ENCODE measurements at regions not wholly inside any gene's neighbourhood (a gene's known extent, or its start where the extent isn't known, plus 50 kb on each side); places are given as distances from the start of the nearest gene placed in this dataset.
"Not testable (repeated sequence)": the region's sequence is repeated elsewhere in the genome, so short reads cannot be mapped to it uniquely, and the experiment has no call there.

DNA sequence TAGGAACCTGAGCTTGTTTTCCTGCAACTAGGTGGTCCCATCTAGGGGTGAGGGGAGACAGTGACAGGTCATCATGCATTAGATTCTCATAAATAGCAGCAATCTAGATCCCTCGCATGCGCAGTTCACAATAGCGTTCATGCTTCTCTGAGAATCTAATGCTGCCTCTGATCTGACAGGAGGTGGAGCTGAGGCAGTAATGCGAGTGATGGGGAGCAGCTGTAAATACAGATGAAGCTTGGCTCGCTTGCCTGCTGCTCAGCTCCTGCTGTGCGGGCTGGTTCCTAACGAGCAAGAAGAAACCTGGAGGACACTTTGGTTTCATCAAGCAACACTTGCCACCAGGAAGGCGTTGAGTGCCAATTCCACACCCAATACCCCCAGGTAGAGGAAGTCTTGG, 95.1 kb upstream of the OLIG2 start:
- no peak overlapping the region for H3K4me3 ChIP-seq (ENCODE audit: low read length)
- H3K27ac ChIP-seq (ENCODE audit: low read length), result no peak overlapping the region
- no peaks in the 10 kb centered on the region for H3K4me1 ChIP-seq (ENCODE audit: control insufficient read depth, insufficient read depth, low read length)
- H3K9me3 ChIP-seq (ENCODE audit: control insufficient read depth, insufficient read depth, low read length), result no peaks in the 10 kb centered on the region; the same call in 1 of the 2 replicates
- no CpG with 5 or more reads among the region's 8 CpGs for WGBS (ENCODE audit: insufficient coverage, insufficient read length)
- DNase-seq (ENCODE audit: low read depth, low spot score), result no peak
- no peaks in the 10 kb centered on the region for H3K36me3 ChIP-seq (ENCODE audit: control insufficient read depth, insufficient read depth, low read length)
- no peaks in the 10 kb centered on the region for H3K27me3 ChIP-seq (ENCODE audit: control insufficient read depth, insufficient read depth, low read length)

- not testable (repeated sequence) for H3K9me3 ChIP-seq (ENCODE audit: control insufficient read depth, insufficient read depth, low read length); H3K36me3 ChIP-seq (ENCODE audit: control insufficient read depth, insufficient read depth, low read length); H3K4me1 ChIP-seq (ENCODE audit: control insufficient read depth, insufficient read depth, low read length); DNase-seq (ENCODE audit: low read depth, low spot score); H3K27ac ChIP-seq (ENCODE audit: low read length); H3K4me3 ChIP-seq (ENCODE audit: low read length); H3K27me3 ChIP-seq (ENCODE audit: control insufficient read depth, insufficient read depth, low read length)
- no CpG with 5 or more reads among the region's 14 CpGs for WGBS (ENCODE audit: insufficient coverage, insufficient read length)
These were observed 91.7 kb upstream of the OLIG2 start for GRCh38 chr21:32934068-32934467.

- Histone ChIP-seq H3K27ac (ENCODE audit: low read length) (no peak overlapping the region), H3K9me3 (ENCODE audit: control insufficient read depth, insufficient read depth, low read length) (no peaks in the 10 kb centered on the region), H3K27me3 (ENCODE audit: control insufficient read depth, insufficient read depth, low read length) (no peaks in the 10 kb centered on the region), H3K4me3 (ENCODE audit: low read length) (no peak overlapping the region), H3K4me1 (ENCODE audit: control insufficient read depth, insufficient read depth, low read length) (no peaks in the 10 kb centered on the region), H3K36me3 (ENCODE audit: control insufficient read depth, insufficient read depth, low read length) (no peaks in the 10 kb centered on the region)
- no CpG with 5 or more reads among the region's 3 CpGs for WGBS (ENCODE audit: insufficient coverage, insufficient read length)
- DNase-seq (ENCODE audit: low read depth, low spot score), result no peak
These were observed 90.9 kb upstream of the OLIG2 start for GRCh38 chr21:32934829-32935228.

- no peaks in the 10 kb centered on the region for H3K27me3 ChIP-seq (ENCODE audit: control insufficient read depth, insufficient read depth, low read length)
- WGBS (ENCODE audit: insufficient coverage, insufficient read length), result no CpG with 5 or more reads among the region's 23 CpGs
- DNase-seq (ENCODE audit: low read depth, low spot score), result no peak
- no peak overlapping the region for H3K27ac ChIP-seq (ENCODE audit: low read length)
- H3K36me3 ChIP-seq (ENCODE audit: control insufficient read depth, insufficient read depth, low read length), result no peaks in the 10 kb centered on the region
- no peak overlapping the region for H3K4me3 ChIP-seq (ENCODE audit: low read length)
- no peaks in the 10 kb centered on the region for H3K4me1 ChIP-seq (ENCODE audit: control insufficient read depth, insufficient read depth, low read length)
- H3K9me3 ChIP-seq (ENCODE audit: control insufficient read depth, insufficient read depth, low read length), result no peaks in the 10 kb centered on the region
These were observed 85.4 kb upstream of the OLIG2 start for GRCh38 chr21:32940079-32941014.

- H3K36me3 ChIP-seq (ENCODE audit: control insufficient read depth, insufficient read depth, low read length), result no peaks in the 10 kb centered on the region
- no peak for DNase-seq (ENCODE audit: low read depth, low spot score)
- H3K4me1 ChIP-seq (ENCODE audit: control insufficient read depth, insufficient read depth, low read length), result no peaks in the 10 kb centered on the region
- no peak overlapping the region for H3K4me3 ChIP-seq (ENCODE audit: low read length)
- no peaks in the 10 kb centered on the region for H3K9me3 ChIP-seq (ENCODE audit: control insufficient read depth, insufficient read depth, low read length)
- H3K27ac ChIP-seq (ENCODE audit: low read length), result no peak overlapping the region
- no peaks in the 10 kb centered on the region for H3K27me3 ChIP-seq (ENCODE audit: control insufficient read depth, insufficient read depth, low read length)
- no CpG with 5 or more reads among the region's 2 CpGs for WGBS (ENCODE audit: insufficient coverage, insufficient read length)
These were observed 84.5 kb upstream of the OLIG2 start for GRCh38 chr21:32941263-32941662.

DNA sequence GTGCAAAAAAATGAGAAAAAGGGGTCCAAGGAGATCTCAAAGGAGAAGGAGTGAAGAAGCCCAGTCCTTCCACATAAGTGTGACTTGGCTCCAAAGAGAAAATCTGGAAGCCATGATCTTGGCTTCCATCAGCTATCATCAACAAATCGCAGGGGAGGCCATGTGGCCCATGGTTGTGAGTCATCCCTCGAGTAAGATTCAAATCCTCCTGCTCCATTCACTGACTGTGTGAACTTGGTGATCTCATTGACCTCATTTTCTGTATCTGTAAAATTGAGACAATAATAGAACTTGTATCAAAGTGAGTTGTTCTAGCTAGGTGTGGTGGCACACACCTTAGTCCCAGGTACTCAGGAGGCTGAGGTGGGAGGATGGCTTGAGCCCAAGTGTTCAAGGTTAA, 79.1 kb upstream of the OLIG2 start:
- Histone ChIP-seq H3K27me3 (ENCODE audit: control insufficient read depth, insufficient read depth, low read length) (no peaks in the 10 kb centered on the region), H3K4me3 (ENCODE audit: low read length) (no peak overlapping the region), H3K4me1 (ENCODE audit: control insufficient read depth, insufficient read depth, low read length) (0 out of 2 replicates have a peak, but pooled peaks cover 1% of the 10 kb centered on the region), H3K36me3 (ENCODE audit: control insufficient read depth, insufficient read depth, low read length) (no peaks in the 10 kb centered on the region), H3K27ac (ENCODE audit: low read length) (no peak overlapping the region), H3K9me3 (ENCODE audit: control insufficient read depth, insufficient read depth, low read length) (no peaks in the 10 kb centered on the region)
- WGBS (ENCODE audit: insufficient coverage, insufficient read length), result no CpG with 5 or more reads among the region's 2 CpGs
- no peak for DNase-seq (ENCODE audit: low read depth, low spot score)

DNA sequence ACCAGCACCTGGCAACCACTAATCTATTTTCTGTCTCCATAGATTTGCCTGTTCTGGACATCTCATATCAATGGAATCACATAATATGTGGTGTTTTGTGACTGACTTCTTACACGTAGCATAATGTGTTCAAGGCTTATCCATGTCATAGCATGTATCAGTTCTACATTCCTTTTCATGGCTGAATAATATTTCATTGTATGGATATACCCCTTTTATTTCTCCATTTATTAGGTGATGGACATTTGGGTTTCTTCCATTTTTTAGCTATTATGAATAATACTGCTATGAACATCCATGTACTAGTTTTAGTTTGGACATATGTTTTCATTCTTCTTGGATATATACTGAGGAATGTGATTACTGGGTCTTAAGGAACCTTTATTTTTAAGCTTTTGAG, 78.0 kb upstream of the OLIG2 start:
- Histone ChIP-seq H3K27me3 (ENCODE audit: control insufficient read depth, insufficient read depth, low read length) (no peaks in the 10 kb centered on the region), H3K36me3 (ENCODE audit: control insufficient read depth, insufficient read depth, low read length) (no peaks in the 10 kb centered on the region), H3K27ac (ENCODE audit: low read length) (no peak overlapping the region), H3K4me3 (ENCODE audit: low read length) (no peak overlapping the region), H3K4me1 (ENCODE audit: control insufficient read depth, insufficient read depth, low read length) (0 out of 2 replicates have a peak, but pooled peaks cover 1% of the 10 kb centered on the region), H3K9me3 (ENCODE audit: control insufficient read depth, insufficient read depth, low read length) (no peaks in the 10 kb centered on the region)
- WGBS (ENCODE audit: insufficient coverage, insufficient read length), result no CpG with 5 or more reads among the region's 1 CpG
- no peak for DNase-seq (ENCODE audit: low read depth, low spot score)

GRCh38 chr21:32949701-32950100, 76.0 kb upstream of the OLIG2 start:
- H3K27ac ChIP-seq (ENCODE audit: low read length), result no peak overlapping the region
- H3K27me3 ChIP-seq (ENCODE audit: control insufficient read depth, insufficient read depth, low read length), result no peaks in the 10 kb centered on the region
- 0 out of 2 replicates have a peak, but pooled peaks cover 1% of the 10 kb centered on the region for H3K4me1 ChIP-seq (ENCODE audit: control insufficient read depth, insufficient read depth, low read length)
- H3K36me3 ChIP-seq (ENCODE audit: control insufficient read depth, insufficient read depth, low read length), result no peaks in the 10 kb centered on the region
- WGBS (ENCODE audit: insufficient coverage, insufficient read length), result no CpG with 5 or more reads among the region's 3 CpGs
- H3K4me3 ChIP-seq (ENCODE audit: low read length), result no peak overlapping the region
- no peaks in the 10 kb centered on the region for H3K9me3 ChIP-seq (ENCODE audit: control insufficient read depth, insufficient read depth, low read length)
- DNase-seq (ENCODE audit: low read depth, low spot score), result no peak

- H3K9me3 ChIP-seq (ENCODE audit: control insufficient read depth, insufficient read depth, low read length), result no peaks in the 10 kb centered on the region
- no peaks in the 10 kb centered on the region for H3K27me3 ChIP-seq (ENCODE audit: control insufficient read depth, insufficient read depth, low read length)
- H3K4me1 ChIP-seq (ENCODE audit: control insufficient read depth, insufficient read depth, low read length), result peaks cover 3% of the 10 kb centered on the region; the same call in 1 of the 2 replicates
- DNase-seq (ENCODE audit: low read depth, low spot score), result no peak
- no peaks in the 10 kb centered on the region for H3K36me3 ChIP-seq (ENCODE audit: control insufficient read depth, insufficient read depth, low read length)
- no CpG with 5 or more reads among the region's 6 CpGs for WGBS (ENCODE audit: insufficient coverage, insufficient read length)
- no peak overlapping the region for H3K4me3 ChIP-seq (ENCODE audit: low read length)
- H3K27ac ChIP-seq (ENCODE audit: low read length), result no peak overlapping the region
These were observed 74.7 kb upstream of the OLIG2 start for GRCh38 chr21:32951041-32951440.

DNA sequence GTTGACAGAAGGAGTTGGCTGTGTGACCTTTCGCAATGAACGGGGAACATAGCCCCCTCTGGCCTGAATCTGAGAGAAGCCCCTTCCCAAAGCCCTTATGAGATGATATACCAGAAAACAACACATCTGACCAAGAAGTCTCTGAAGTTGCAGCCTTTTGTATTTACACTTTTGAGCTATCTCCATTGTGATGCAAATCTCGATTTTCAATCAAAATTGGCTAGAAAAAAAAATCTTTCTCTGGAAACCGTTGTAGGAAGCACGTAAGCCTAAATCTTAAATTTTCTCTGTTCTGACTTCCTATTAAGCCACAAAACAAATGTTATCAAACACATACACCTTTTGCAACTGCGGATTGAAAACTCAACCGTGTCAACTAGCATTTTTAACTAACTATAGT, 71.4 kb upstream of the OLIG2 start:
- Histone ChIP-seq H3K27me3 (ENCODE audit: control insufficient read depth, insufficient read depth, low read length) (no peaks in the 10 kb centered on the region), H3K9me3 (ENCODE audit: control insufficient read depth, insufficient read depth, low read length) (no peaks in the 10 kb centered on the region), H3K4me3 (ENCODE audit: low read length) (no peak overlapping the region), H3K4me1 (ENCODE audit: control insufficient read depth, insufficient read depth, low read length) (peaks cover 3% of the 10 kb centered on the region; the same call in 1 of the 2 replicates), H3K36me3 (ENCODE audit: control insufficient read depth, insufficient read depth, low read length) (no peaks in the 10 kb centered on the region), H3K27ac (ENCODE audit: low read length) (no peak overlapping the region)
- WGBS (ENCODE audit: insufficient coverage, insufficient read length), result no CpG with 5 or more reads among the region's 7 CpGs
- DNase-seq (ENCODE audit: low read depth, low spot score), result no peak

All from iPS DF 6.9 (cell line).